ENCODE measurements at regions not wholly inside any gene's neighbourhood (a gene's known extent, or its start where the extent isn't known, plus 50 kb on each side); places are given as distances from the start of the nearest gene placed in this dataset.

GRCh38 chr14:30287579-30288445, 271.1 kb upstream of the G2E3 start:
- DNase-seq = no peak
- H3K27ac Mint-ChIP-seq (ENCODE audit: unreplicated experiment) = no peak overlapping the region
- no peaks in the 10 kb centered on the region for H3K9me3 Mint-ChIP-seq (ENCODE audit: low read depth, unreplicated experiment)
- no peak for TF ChIP-seq CTCF (IDR thresholded peaks at IDR 0.05; ENCODE audit: unreplicated experiment)
- CTCF ChIA-PET = no interaction called here
- H3K4me3 Mint-ChIP-seq (ENCODE audit: low read depth, unreplicated experiment) = no peak overlapping the region
- BruUV-seq (replicated peaks) = no TSS peak
- no peaks in the 10 kb centered on the region for H3K27me3 Mint-ChIP-seq (ENCODE audit: unreplicated experiment)
- no peaks in the 10 kb centered on the region for H3K36me3 Mint-ChIP-seq (ENCODE audit: insufficient read depth, unreplicated experiment)
- no peaks in the 10 kb centered on the region for H3K4me1 Mint-ChIP-seq (ENCODE audit: low read depth, unreplicated experiment)
- intact Hi-C loops (cut with micrococcal nuclease; ENCODE audit: unreplicated experiment) = loop anchor here (10.0 kb wide), 1 partner anchor 273 kb away; no protein-coding TSS in a partner anchor

- no peak overlapping the region for H3K4me3 Mint-ChIP-seq (ENCODE audit: low read depth, unreplicated experiment)
- no peaks in the 10 kb centered on the region for H3K4me1 Mint-ChIP-seq (ENCODE audit: low read depth, unreplicated experiment)
- DNase-seq = no peak
- H3K9me3 Mint-ChIP-seq (ENCODE audit: low read depth, unreplicated experiment) = no peaks in the 10 kb centered on the region
- intact Hi-C loops (cut with micrococcal nuclease; ENCODE audit: unreplicated experiment) = no loop called here
- H3K27me3 Mint-ChIP-seq (ENCODE audit: unreplicated experiment) = no peaks in the 10 kb centered on the region
- H3K27ac Mint-ChIP-seq (ENCODE audit: unreplicated experiment) = no peak overlapping the region
- no TSS peak for BruUV-seq (replicated peaks)
- CTCF ChIA-PET = no interaction called here
- no peak for TF ChIP-seq CTCF (IDR thresholded peaks at IDR 0.05; ENCODE audit: unreplicated experiment)
- H3K36me3 Mint-ChIP-seq (ENCODE audit: insufficient read depth, unreplicated experiment) = no peaks in the 10 kb centered on the region
Observed at GRCh38 chr14:30290001-30290400, 269.0 kb upstream of the G2E3 start.

DNA sequence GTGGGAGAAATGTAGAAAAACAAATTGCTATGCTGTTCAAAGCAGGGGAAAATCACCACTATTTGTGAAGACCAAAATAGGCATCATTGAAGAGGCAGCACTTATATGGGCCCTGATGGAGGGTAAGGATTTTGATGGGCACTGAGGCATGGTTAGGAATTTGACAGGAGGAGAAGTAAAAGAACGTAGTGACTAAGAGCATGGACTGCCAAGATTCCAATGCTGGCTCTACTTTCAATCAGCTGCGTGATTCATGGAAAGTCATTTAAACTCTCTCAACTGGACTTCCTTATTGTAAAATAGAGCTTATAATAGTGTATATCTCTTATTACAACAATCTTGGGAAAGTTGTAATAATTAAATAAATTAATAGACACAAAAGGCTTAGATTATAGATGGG, 267.7 kb upstream of the G2E3 start:
- CTCF ChIA-PET = no interaction called here
- no peak for DNase-seq
- Mint-ChIP-seq H3K4me3 (ENCODE audit: low read depth, unreplicated experiment) (no peak overlapping the region), H3K9me3 (ENCODE audit: low read depth, unreplicated experiment) (no peaks in the 10 kb centered on the region), H3K36me3 (ENCODE audit: insufficient read depth, unreplicated experiment) (no peaks in the 10 kb centered on the region), H3K27me3 (ENCODE audit: unreplicated experiment) (no peaks in the 10 kb centered on the region), H3K4me1 (ENCODE audit: low read depth, unreplicated experiment) (no peaks in the 10 kb centered on the region), H3K27ac (ENCODE audit: unreplicated experiment) (no peak overlapping the region)
- TF ChIP-seq CTCF (IDR thresholded peaks at IDR 0.05; ENCODE audit: unreplicated experiment) = no peak
- intact Hi-C loops (cut with micrococcal nuclease; ENCODE audit: unreplicated experiment) = no loop called here
- no TSS peak for BruUV-seq (replicated peaks)

DNA sequence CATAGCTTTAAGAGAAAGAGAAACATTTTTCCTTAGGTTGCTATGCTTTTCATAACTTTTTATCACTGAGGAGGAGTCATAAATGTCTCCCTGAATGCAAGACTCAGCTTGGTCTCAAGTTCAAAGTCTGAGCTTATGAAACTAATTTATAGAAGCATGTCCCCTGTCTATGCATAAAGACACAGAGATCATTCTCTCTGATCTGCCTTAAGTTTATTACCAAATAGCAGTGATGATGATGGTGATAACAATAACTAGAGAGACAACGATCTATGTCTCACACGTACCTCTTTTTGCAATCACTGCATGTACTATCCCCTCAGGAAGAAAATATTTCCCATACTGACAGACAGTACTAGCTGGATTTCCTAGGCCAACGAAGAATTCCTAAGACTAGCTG, 266.4 kb upstream of the G2E3 start:
- Mint-ChIP-seq H3K4me1 (ENCODE audit: low read depth, unreplicated experiment) (no peaks in the 10 kb centered on the region), H3K9me3 (ENCODE audit: low read depth, unreplicated experiment) (no peaks in the 10 kb centered on the region), H3K27me3 (ENCODE audit: unreplicated experiment) (no peaks in the 10 kb centered on the region), H3K4me3 (ENCODE audit: low read depth, unreplicated experiment) (no peak overlapping the region), H3K27ac (ENCODE audit: unreplicated experiment) (no peak overlapping the region), H3K36me3 (ENCODE audit: insufficient read depth, unreplicated experiment) (no peaks in the 10 kb centered on the region)
- BruUV-seq (replicated peaks) = no TSS peak
- no peak for TF ChIP-seq CTCF (IDR thresholded peaks at IDR 0.05; ENCODE audit: unreplicated experiment)
- CTCF ChIA-PET = interaction anchor here (0.6 to 1.3 kb wide), 2 partner anchors 8 to 776 kb away, joined by 4 to 6 read pairs; no protein-coding TSS in a partner anchor
- no peak for DNase-seq
- intact Hi-C loops (cut with micrococcal nuclease; ENCODE audit: unreplicated experiment) = no loop called here
